Stomach (tissue), 8 donors: ENCODE measurements at regions not wholly inside any gene's neighbourhood (a gene's known extent, or its start where the extent isn't known, plus 50 kb on each side); places are given as distances from the start of the nearest gene placed in this dataset.

Source experiments
- DNase-seq, 2 donors: peaks; one replicate each; pipeline versions ENCODE4 v3.0.0 to v3.0.0-alpha.2; 2013 to 2019
- H3K27ac ChIP-seq, 5 donors: fragments of 200-600 bp in 4 of 5; sonication (generic) in 4 of 5; one replicate each; pipeline ENCODE4 v1.5.1; 2013 to 2019; ENCODE audit warnings: mild to moderate bottlenecking in 1 of 5, moderate library complexity in 1 of 5
- H3K27me3 ChIP-seq, 3 donors: fragments of 200-600 bp; sonication (generic); one replicate each; pipeline ENCODE4 v1.5.1; 2017 to 2019; ENCODE audit warnings: mixed run types in 1 of 3
- H3K36me3 ChIP-seq, 4 donors: fragments of 200-600 bp; sonication (generic); 1 replicate in 3 of 4; 2 replicates in 1 of 4; pipeline ENCODE4 v1.5.1; 2016 to 2019
- H3K4me1 ChIP-seq, 4 donors: fragments of 200-600 bp; sonication (generic); one replicate each; pipeline ENCODE4 v1.5.1; 2016 to 2019
- H3K4me3 ChIP-seq, 4 donors: fragments of 200-600 bp; sonication (generic) in 3 of 4; one replicate each; pipeline ENCODE4 v1.5.1; 2016 to 2019; ENCODE audit warnings: mild to moderate bottlenecking in 1 of 4
- H3K9me3 ChIP-seq, 4 donors: fragments of 200-600 bp; sonication (generic); one replicate each; pipeline ENCODE4 v1.5.1; 2016 to 2019
- EP300 ChIP-seq: sonication (generic); formaldehyde crosslinking; IDR thresholded peaks from one replicate; pipeline ENCODE4 v1.6.1; 2017; ENCODE audit warnings: antibody characterized with exemption
- POLR2A ChIP-seq, 4 donors: fragments of 450-650 bp; IDR thresholded peaks; one replicate each; pipeline ENCODE4 v1.6.1; 2016; ENCODE audit warnings: antibody characterized with exemption in 4 of 4, control low read depth in 2 of 4, mild to moderate bottlenecking in 1 of 4, moderate library complexity in 1 of 4
- POLR2AphosphoS5 ChIP-seq, 3 donors: sonication (generic); formaldehyde crosslinking; IDR thresholded peaks; one replicate each; pipeline ENCODE4 v1.6.1; 2016; ENCODE audit warnings: antibody characterized with exemption in 3 of 3
- WGBS, 5 donors: extraction: QIAGEN DNeasy Blood & Tissue Kit in 3 of 5; methylation state at CpG; one replicate each; pipeline versions ENCODE4 v1.1.5 to v1.1.7; 2013 to 2018; 5-methylcytosine and 5-hydroxymethylcytosine counted together
- intact Hi-C: fragments of 100-400 bp; cut with DNase I; formaldehyde crosslinking; loops from one replicate; pipeline ENCODE4 v1.15.1; 2023; ENCODE audit warnings: low total_unique reads
- TF ChIP-seq, protein P1 (sequence below), 7 experiments: fragments of 450-650 bp in 4 of 7; fragments of 200-600 bp in 3 of 7; sonication (generic) in 3 of 7; IDR thresholded peaks; one replicate each; pipeline ENCODE4 v1.5.1; 2016 to 2019; ENCODE audit warnings: antibody characterized with exemption in 7 of 7, control low read depth in 2 of 7, mild to moderate bottlenecking in 1 of 7
- donor health status: healthy with polysubstance abuse.
- donor health status: Bipolar disorder and iron deficiency.
- donor health status: healthy.

DNA sequence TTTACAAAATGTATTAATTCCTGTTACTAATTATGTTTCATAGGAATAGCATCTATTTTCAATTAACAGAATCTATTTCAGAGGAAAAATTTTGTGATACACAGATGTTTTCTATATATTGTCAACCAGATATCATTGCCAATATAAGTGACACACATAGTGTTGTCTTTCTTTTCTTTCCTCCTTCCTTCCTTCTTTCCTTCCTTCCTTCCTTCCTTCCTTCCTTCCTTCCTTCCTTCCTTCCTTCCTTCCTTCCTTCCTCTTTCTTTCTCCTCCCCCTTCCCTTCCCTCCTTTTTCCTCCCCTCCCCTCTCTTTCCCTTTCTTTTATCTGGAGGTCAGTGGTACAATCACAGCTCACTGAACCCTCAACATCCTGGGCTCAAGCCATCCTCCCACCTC, 146.5 kb upstream of the DSEL start:
- Histone ChIP-seq H3K27ac (no peak overlapping the region), H3K4me3 (no peak overlapping the region), H3K27me3 (no peaks in the 10 kb centered on the region), H3K4me1 (no peaks in the 10 kb centered on the region), H3K36me3 (no peaks in the 10 kb centered on the region), H3K9me3 (no peaks in the 10 kb centered on the region)
- intact Hi-C loops, result no loop called here
- no peak for DNase-seq
- TF ChIP-seq EP300 (no peak), POLR2AphosphoS5 (IDR thresholded peaks at IDR 0.05) (no peak), POLR2A (IDR thresholded peaks at IDR 0.05) (no peak)
- TF ChIP-seq, protein P1, sequence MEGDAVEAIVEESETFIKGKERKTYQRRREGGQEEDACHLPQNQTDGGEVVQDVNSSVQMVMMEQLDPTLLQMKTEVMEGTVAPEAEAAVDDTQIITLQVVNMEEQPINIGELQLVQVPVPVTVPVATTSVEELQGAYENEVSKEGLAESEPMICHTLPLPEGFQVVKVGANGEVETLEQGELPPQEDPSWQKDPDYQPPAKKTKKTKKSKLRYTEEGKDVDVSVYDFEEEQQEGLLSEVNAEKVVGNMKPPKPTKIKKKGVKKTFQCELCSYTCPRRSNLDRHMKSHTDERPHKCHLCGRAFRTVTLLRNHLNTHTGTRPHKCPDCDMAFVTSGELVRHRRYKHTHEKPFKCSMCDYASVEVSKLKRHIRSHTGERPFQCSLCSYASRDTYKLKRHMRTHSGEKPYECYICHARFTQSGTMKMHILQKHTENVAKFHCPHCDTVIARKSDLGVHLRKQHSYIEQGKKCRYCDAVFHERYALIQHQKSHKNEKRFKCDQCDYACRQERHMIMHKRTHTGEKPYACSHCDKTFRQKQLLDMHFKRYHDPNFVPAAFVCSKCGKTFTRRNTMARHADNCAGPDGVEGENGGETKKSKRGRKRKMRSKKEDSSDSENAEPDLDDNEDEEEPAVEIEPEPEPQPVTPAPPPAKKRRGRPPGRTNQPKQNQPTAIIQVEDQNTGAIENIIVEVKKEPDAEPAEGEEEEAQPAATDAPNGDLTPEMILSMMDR (IDR thresholded peaks at IDR 0.05), result no peak

DNA sequence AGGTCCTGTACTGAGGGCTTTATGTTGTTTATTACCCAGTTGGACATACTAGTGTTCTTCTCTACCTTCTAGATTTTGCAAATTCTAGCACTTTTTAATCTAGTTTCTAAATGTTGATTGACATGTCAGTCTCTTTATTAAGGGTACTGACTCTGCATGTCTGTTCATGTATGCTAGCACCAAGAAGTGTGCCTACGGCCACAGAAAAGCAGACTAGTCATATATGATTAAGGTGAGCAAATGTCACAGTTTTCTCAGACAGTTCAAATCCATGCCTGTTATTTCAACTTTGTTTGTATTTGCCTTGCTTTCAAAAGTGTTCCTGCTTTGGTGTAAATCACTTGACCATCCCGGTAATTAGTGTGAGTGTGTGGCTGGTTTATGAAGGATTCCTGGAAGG, 145.0 kb upstream of the DSEL start:
- WGBS, 5 donors, result 81 to 88% (median 85%) methylated on average over 2 of the region's 2 CpGs
- Histone ChIP-seq H3K4me3 (no peak overlapping the region), H3K4me1 (no peaks in the 10 kb centered on the region)

DNA sequence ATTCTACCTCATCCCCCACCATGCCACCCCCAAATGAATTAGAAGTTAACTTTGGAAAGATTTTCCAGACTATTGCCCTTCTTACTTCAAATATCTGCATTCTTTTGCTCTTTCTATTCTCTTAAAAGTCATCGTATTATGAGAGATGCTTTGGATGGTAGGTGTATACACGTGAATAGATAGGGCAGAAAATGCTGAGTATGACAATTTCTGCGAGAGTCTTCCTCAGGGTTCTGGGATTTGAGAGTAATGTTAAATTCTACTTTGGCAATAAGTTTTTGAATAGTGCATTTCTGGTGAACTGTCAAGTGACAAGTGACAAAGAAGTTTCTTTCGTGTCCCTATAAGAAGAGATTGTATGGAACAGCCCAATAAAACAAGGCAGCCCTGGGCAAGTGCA, 137.6 kb upstream of the DSEL start:
- TF ChIP-seq POLR2A (IDR thresholded peaks at IDR 0.05), result no peak
- no peak for TF ChIP-seq POLR2AphosphoS5 (IDR thresholded peaks at IDR 0.05)
- intact Hi-C loops, result no loop called here
- Histone ChIP-seq H3K36me3 (no peaks in the 10 kb centered on the region), H3K4me1 (no peaks in the 10 kb centered on the region), H3K27me3 (no peaks in the 10 kb centered on the region), H3K9me3 (no peaks in the 10 kb centered on the region), H3K4me3 (no peak overlapping the region), H3K27ac (no peak overlapping the region)
- 80 to 97% (median 89%) methylated on average over 4 of the region's 4 CpGs for WGBS, 5 donors
- no peak for DNase-seq

More for the DNA sequence above, 145.0 kb upstream of the DSEL start:
- no peaks in the 10 kb centered on the region for H3K9me3 ChIP-seq
- no peak overlapping the region for H3K27ac ChIP-seq
- no peaks in the 10 kb centered on the region for H3K36me3 ChIP-seq
- DNase-seq, result no peak
- H3K27me3 ChIP-seq, result no peaks in the 10 kb centered on the region
- TF ChIP-seq, protein P1 (IDR thresholded peaks at IDR 0.05), result no peak
- TF ChIP-seq POLR2AphosphoS5 (IDR thresholded peaks at IDR 0.05) (no peak), POLR2A (IDR thresholded peaks at IDR 0.05) (no peak), EP300 (no peak)
- intact Hi-C loops, result no loop called here

DNA sequence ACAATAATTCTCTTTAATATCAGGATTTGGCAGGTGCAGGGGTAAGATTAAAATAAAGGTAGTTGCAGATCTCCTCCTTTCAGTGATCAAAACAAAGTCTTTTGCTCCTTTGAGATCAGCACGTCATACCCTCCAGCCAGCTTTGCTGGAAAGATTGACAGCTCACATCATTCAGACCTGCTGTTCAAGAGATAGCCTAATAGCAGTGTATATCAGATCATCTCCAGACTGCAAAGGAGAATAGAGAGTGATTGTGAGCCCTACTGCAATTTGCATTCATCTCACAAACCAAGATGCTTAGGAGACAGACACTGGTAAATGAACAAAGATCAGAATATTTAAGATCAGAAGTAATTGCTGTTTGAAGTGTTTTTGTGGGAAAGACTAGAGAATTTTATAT, 135.8 kb upstream of the DSEL start:
- Histone ChIP-seq H3K27ac (no peak overlapping the region), H3K27me3 (no peaks in the 10 kb centered on the region), H3K4me1 (no peaks in the 10 kb centered on the region), H3K36me3 (no peaks in the 10 kb centered on the region), H3K9me3 (no peaks in the 10 kb centered on the region), H3K4me3 (no peak overlapping the region)
- DNase-seq, result no peak
- TF ChIP-seq POLR2AphosphoS5 (IDR thresholded peaks at IDR 0.05), result no peak
- TF ChIP-seq POLR2A (IDR thresholded peaks at IDR 0.05), result no peak
- TF ChIP-seq, protein P1 (IDR thresholded peaks at IDR 0.05), result no peak
- no peak for TF ChIP-seq EP300
- intact Hi-C loops, result no loop called here
- WGBS, 5 donors, result 42 to 62% (median 58%) methylated on average over 1 of the region's 1 CpG

DNA sequence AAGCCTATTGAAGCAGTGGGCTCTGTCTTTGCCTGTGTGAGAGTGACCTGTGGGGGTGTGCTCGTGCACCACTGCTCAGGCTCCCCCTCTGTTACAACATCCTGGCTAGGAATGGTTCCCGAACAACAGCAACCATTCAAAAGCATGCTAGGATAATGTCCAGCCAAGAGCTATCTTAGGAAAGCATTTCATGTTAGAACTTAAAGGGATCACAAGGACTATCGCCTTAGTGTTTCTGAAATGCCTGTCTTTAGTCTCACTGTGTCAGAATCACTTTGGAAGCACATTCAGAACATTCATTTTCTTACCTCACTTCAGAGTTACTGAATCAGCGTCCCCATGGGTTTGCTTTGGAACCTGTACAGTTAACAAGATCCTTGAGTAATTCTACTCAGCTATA, 134.9 kb upstream of the DSEL start:
- no peak for DNase-seq
- Histone ChIP-seq H3K27me3 (no peaks in the 10 kb centered on the region), H3K4me3 (no peak overlapping the region), H3K4me1 (no peaks in the 10 kb centered on the region), H3K27ac (no peak overlapping the region), H3K9me3 (no peaks in the 10 kb centered on the region), H3K36me3 (no peaks in the 10 kb centered on the region)
- WGBS, 5 donors, result 35 to 59% (median 54%) methylated on average over 4 of the region's 4 CpGs
- intact Hi-C loops, result no loop called here
- TF ChIP-seq EP300 (no peak), POLR2A (IDR thresholded peaks at IDR 0.05) (no peak), POLR2AphosphoS5 (IDR thresholded peaks at IDR 0.05) (no peak)
- TF ChIP-seq, protein P1 (IDR thresholded peaks at IDR 0.05), result no peak
